BLaER1 (cell line): ENCODE measurements at regions not wholly inside any gene's neighbourhood (a gene's known extent, or its start where the extent isn't known, plus 50 kb on each side); places are given as distances from the start of the nearest gene placed in this dataset.

Source experiments
- H3K27ac ChIP-seq: shearing (Covaris generic); formaldehyde crosslinking; 2 replicates; pipeline ENCODE4 v1.8.1; 2022
- H3K27me3 ChIP-seq: shearing (Covaris generic); formaldehyde crosslinking; 2 replicates; pipeline ENCODE4 v1.8.1; 2022
- H3K36me3 ChIP-seq: shearing (Covaris generic); formaldehyde crosslinking; 2 replicates; pipeline ENCODE4 v1.8.1; 2022
- H3K4me1 ChIP-seq: shearing (Covaris generic); formaldehyde crosslinking; 2 replicates; pipeline ENCODE4 v1.8.1; 2022
- H3K4me2 ChIP-seq: shearing (Covaris generic); formaldehyde crosslinking; 2 replicates; pipeline ENCODE4 v1.8.1; 2022
- H3K4me3 ChIP-seq: shearing (Covaris generic); formaldehyde crosslinking; 2 replicates; pipeline ENCODE4 v1.8.1; 2022
- H3K9ac ChIP-seq: shearing (Covaris generic); formaldehyde crosslinking; 2 replicates; pipeline ENCODE4 v1.8.1; 2022
- H3K9me3 ChIP-seq: shearing (Covaris generic); formaldehyde crosslinking; 2 replicates; pipeline ENCODE4 v1.8.1; 2022
- H4K20me1 ChIP-seq: shearing (Covaris generic); formaldehyde crosslinking; 2 replicates; pipeline ENCODE4 v1.8.1; 2022
- Cebpa-rat ChIP-seq: shearing (Covaris generic); IDR thresholded peaks from 2 replicates; pipeline ENCODE4 v1.8.1; 2022

GRCh38 chr7:81648716-81649115 lies 121.1 kb downstream of the HGF start:
- Histone ChIP-seq H3K27ac (no peak overlapping the region), H3K4me3 (no peak overlapping the region), H3K4me1 (no peaks in the 10 kb centered on the region), H3K4me2 (no peak overlapping the region), H3K27me3 (no peaks in the 10 kb centered on the region), H3K9me3 (peaks cover 19% of the 10 kb centered on the region; the same call in 1 of the 2 replicates), H4K20me1 (no peaks in the 10 kb centered on the region), H3K36me3 (no peaks in the 10 kb centered on the region), H3K9ac (no peak overlapping the region)
- no peak for TF ChIP-seq Cebpa-rat

DNA sequence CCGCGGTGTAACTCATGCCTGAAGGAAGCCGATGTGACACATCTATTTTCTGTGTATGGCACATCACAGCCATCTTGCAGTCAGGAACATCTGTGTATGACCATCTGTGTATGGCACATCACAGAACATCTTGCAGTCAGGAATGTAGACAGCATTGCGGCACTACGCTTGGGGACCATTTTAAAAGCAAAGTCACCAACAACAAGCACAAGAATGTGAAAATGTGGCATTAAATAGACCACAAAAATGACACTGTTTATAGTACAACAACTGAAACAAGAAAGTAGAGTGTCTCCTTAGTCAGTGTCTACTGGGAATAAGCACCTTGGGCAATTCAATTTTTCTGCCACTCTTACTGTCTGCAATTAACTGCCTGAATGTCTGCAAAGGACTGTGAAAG lies 124.4 kb downstream of the HGF start:
- Histone ChIP-seq H3K9ac (no peak overlapping the region), H3K27ac (no peak overlapping the region), H4K20me1 (no peaks in the 10 kb centered on the region), H3K4me3 (no peak overlapping the region), H3K4me2 (no peak overlapping the region), H3K27me3 (no peaks in the 10 kb centered on the region), H3K9me3 (no peaks in the 10 kb centered on the region), H3K36me3 (no peaks in the 10 kb centered on the region), H3K4me1 (no peaks in the 10 kb centered on the region)
- TF ChIP-seq Cebpa-rat = no peak

- Histone ChIP-seq H3K4me3 (no peak overlapping the region), H3K9me3 (no peaks in the 10 kb centered on the region), H3K4me2 (no peak overlapping the region), H3K27me3 (no peaks in the 10 kb centered on the region), H3K36me3 (no peaks in the 10 kb centered on the region), H3K27ac (no peak overlapping the region), H3K4me1 (peaks cover 14% of the 10 kb centered on the region), H3K9ac (no peak overlapping the region), H4K20me1 (no peaks in the 10 kb centered on the region)
- no peak for TF ChIP-seq Cebpa-rat
These were observed 128.0 kb downstream of the HGF start for GRCh38 chr7:81641873-81642272.

GRCh38 chr7:81638198-81638597 lies 131.6 kb downstream of the HGF start:
- Histone ChIP-seq H3K9ac (no peak overlapping the region), H3K4me2 (peak overlapping the region; percentile 26)

GRCh38 chr7:81637534-81637933 lies 132.3 kb downstream of the HGF start:
- Histone ChIP-seq H3K4me2 (no peak overlapping the region), H3K27me3 (no peaks in the 10 kb centered on the region), H3K4me1 (peaks cover 14% of the 10 kb centered on the region), H4K20me1 (no peaks in the 10 kb centered on the region), H3K36me3 (no peaks in the 10 kb centered on the region), H3K4me3 (no peak overlapping the region), H3K9ac (no peak overlapping the region), H3K9me3 (no peaks in the 10 kb centered on the region), H3K27ac (no peak overlapping the region)
- no peak for TF ChIP-seq Cebpa-rat

More at GRCh38 chr7:81638198-81638597, 131.6 kb downstream of the HGF start:
- Histone ChIP-seq H3K9me3 (no peaks in the 10 kb centered on the region), H3K4me1 (peaks cover 14% of the 10 kb centered on the region), H3K27me3 (no peaks in the 10 kb centered on the region), H3K4me3 (no peak overlapping the region), H4K20me1 (no peaks in the 10 kb centered on the region), H3K27ac (no peak overlapping the region), H3K36me3 (no peaks in the 10 kb centered on the region)
- TF ChIP-seq Cebpa-rat = no peak

DNA sequence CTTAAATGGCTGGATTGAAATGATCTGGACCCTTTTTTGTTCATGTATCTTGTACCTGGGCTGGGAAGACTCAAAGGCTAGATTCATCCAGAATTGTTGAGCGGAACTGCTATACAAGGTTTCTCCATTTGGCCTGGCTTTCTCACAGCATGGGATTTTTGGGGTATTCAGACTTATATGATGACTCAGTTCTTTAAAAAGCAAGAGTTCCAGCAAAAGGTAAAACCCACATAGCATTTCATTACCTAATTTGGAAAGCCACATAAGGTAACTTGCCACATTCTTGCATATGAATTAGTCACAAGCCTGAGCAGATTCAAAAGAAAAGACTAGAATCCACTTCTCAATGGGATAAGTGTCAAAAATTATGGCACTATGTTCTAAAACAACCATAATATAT lies 137.4 kb downstream of the HGF start:
- no peaks in the 10 kb centered on the region for H3K27me3 ChIP-seq
- no peak overlapping the region for H3K9ac ChIP-seq
- no peak overlapping the region for H3K4me3 ChIP-seq
- no peak overlapping the region for H3K27ac ChIP-seq
- H3K36me3 ChIP-seq = no peaks in the 10 kb centered on the region
- no peak overlapping the region for H3K4me2 ChIP-seq
- H3K4me1 ChIP-seq = peaks cover under 1% of the 10 kb centered on the region; the same call in 1 of the 2 replicates
- no peaks in the 10 kb centered on the region for H4K20me1 ChIP-seq
- TF ChIP-seq Cebpa-rat = no peak
- no peaks in the 10 kb centered on the region for H3K9me3 ChIP-seq

DNA sequence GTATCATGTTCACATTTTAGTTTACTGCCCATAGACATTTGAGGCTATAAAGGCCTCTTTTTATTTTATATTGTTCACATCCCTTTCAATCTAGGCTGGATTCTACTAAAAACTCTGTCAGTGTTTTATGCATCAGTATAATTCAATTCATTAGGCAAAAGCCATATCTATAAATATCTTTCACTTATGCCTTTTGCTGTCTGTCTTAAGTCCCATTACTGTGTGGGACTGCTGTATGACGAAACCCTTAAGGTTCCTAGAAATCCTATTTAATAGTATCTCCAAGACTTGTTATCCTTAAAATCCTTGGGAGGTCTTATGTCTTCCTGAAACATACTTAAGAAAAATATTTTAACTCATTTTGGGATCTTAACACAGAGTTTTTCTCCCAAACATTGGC lies 139.2 kb downstream of the HGF start:
- H3K9me3 ChIP-seq = no peaks in the 10 kb centered on the region
- no peak overlapping the region for H3K27ac ChIP-seq
- no peaks in the 10 kb centered on the region for H3K4me1 ChIP-seq
- H3K36me3 ChIP-seq = no peaks in the 10 kb centered on the region
- no peak for TF ChIP-seq Cebpa-rat
- no peak overlapping the region for H3K9ac ChIP-seq
- no peaks in the 10 kb centered on the region for H4K20me1 ChIP-seq
- H3K4me3 ChIP-seq = no peak overlapping the region
- H3K4me2 ChIP-seq = no peak overlapping the region
- H3K27me3 ChIP-seq = no peaks in the 10 kb centered on the region

GRCh38 chr7:81629702-81630101 lies 140.1 kb downstream of the HGF start:
- Histone ChIP-seq H3K4me1 (no peaks in the 10 kb centered on the region), H3K27me3 (no peaks in the 10 kb centered on the region), H3K4me3 (no peak overlapping the region), H3K9ac (no peak overlapping the region), H3K36me3 (no peaks in the 10 kb centered on the region), H3K4me2 (no peak overlapping the region), H3K27ac (no peak overlapping the region), H4K20me1 (no peaks in the 10 kb centered on the region), H3K9me3 (no peaks in the 10 kb centered on the region)
- TF ChIP-seq Cebpa-rat = no peak

DNA sequence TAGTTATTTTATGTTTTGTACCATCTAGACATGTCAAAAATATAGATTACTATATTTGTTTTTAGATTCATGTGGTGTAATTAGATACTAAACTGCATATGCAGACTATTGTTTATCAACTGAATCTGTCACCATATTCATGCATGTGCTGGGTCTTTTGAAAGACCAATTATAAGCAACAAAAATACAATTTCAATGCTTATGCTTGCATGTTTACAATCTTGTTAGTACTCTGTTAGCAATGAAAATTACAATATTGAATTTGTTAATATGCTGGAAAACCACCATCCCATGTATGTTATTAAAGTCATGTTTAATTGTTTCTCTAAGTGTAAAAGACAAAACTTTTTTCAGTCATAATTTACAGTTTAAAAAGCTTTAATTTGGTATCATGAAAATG lies 140.9 kb downstream of the HGF start:
- Histone ChIP-seq H3K27me3 (no peaks in the 10 kb centered on the region), H3K36me3 (no peaks in the 10 kb centered on the region), H3K9me3 (no peaks in the 10 kb centered on the region), H3K27ac (no peak overlapping the region), H4K20me1 (no peaks in the 10 kb centered on the region), H3K9ac (no peak overlapping the region), H3K4me2 (no peak overlapping the region), H3K4me1 (no peaks in the 10 kb centered on the region), H3K4me3 (no peak overlapping the region)
- no peak for TF ChIP-seq Cebpa-rat

GRCh38 chr7:81627536-81628287 lies 142.1 kb downstream of the HGF start:
- H4K20me1 ChIP-seq = no peaks in the 10 kb centered on the region
- H3K4me3 ChIP-seq = no peak overlapping the region
- TF ChIP-seq Cebpa-rat = no peak
- H3K36me3 ChIP-seq = no peaks in the 10 kb centered on the region
- H3K4me1 ChIP-seq = no peaks in the 10 kb centered on the region
- no peak overlapping the region for H3K27ac ChIP-seq
- H3K27me3 ChIP-seq = no peaks in the 10 kb centered on the region
- H3K9me3 ChIP-seq = no peaks in the 10 kb centered on the region
- no peak overlapping the region for H3K4me2 ChIP-seq
- H3K9ac ChIP-seq = no peak overlapping the region

DNA sequence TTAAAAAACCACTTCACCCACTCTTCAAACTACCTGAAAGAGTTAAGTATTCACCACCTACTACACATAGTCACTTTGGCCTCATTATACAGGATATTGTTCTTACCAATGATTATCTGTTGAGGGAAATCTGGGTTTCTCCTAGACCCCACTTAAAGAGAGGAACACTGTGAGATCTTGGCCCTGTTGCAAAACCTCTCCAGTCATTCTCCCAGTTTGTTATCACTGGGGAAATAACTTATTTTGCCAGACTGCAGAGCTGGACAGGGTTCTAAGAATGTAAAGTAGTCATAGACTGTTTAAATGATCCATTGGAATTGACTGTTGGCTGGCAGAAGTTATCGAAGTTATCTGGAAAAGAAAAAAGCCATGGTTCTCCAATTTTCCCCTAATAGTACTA lies 143.8 kb downstream of the HGF start:
- H3K9ac ChIP-seq = no peak overlapping the region
- H3K27me3 ChIP-seq = no peaks in the 10 kb centered on the region
- no peak for TF ChIP-seq Cebpa-rat
- no peaks in the 10 kb centered on the region for H3K4me1 ChIP-seq
- no peak overlapping the region for H3K4me2 ChIP-seq
- no peaks in the 10 kb centered on the region for H4K20me1 ChIP-seq
- no peaks in the 10 kb centered on the region for H3K9me3 ChIP-seq
- H3K4me3 ChIP-seq = no peak overlapping the region
- H3K36me3 ChIP-seq = no peaks in the 10 kb centered on the region
- H3K27ac ChIP-seq = no peak overlapping the region
